HS-27A (cell line): ENCODE measurements at regions not wholly inside any gene's neighbourhood (a gene's known extent, or its start where the extent isn't known, plus 50 kb on each side); places are given as distances from the start of the nearest gene placed in this dataset.

Experiments used
- DNase-seq: peaks from one replicate; pipeline ENCODE4 v3.0.0-alpha.2; 2012; ENCODE audit warnings: low read depth, missing footprints

DNA sequence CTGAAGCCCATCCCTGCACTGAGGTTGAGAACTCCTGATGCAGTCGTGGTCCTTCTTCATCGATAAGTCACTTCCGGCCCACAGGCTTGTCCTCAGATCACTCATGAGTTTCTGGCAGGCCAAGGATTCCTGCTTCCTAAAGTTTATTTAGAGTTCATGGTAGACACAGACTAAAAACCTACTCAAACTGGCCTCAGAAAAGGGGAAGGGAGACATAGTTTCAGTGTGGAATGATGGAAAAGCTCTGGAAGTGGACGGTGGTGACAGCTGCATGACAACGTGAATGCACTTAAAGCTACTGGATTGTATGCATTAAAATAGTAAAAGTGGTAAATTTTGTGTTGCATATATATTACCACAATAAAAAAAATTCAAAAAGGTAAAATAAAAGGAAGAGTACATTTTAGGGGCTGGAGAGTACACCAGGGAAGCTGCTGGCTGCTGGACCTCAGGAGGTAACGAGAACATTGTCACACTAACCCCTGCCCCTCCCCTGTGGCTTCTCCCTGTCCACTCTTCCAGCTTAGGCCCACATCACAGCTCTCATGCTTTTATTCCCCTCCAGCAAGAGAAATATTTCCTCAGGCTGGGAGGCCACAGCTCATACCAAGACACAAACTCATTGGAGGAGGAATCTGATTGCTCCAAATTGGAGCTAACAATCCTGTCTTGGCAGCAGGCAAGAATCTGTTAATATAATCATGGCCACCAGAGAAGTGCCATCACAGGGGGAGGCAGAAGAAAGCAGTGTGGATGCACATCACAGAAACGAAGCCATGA lies 741.0 kb downstream of the UQCRFS1 start:
- no peak for DNase-seq

GRCh38 chr19:28469544-28469943 lies 743.4 kb downstream of the UQCRFS1 start:
- DNase-seq = no peak

GRCh38 chr19:28468701-28469459 lies 744.1 kb downstream of the UQCRFS1 start:
- no peak for DNase-seq

DNA sequence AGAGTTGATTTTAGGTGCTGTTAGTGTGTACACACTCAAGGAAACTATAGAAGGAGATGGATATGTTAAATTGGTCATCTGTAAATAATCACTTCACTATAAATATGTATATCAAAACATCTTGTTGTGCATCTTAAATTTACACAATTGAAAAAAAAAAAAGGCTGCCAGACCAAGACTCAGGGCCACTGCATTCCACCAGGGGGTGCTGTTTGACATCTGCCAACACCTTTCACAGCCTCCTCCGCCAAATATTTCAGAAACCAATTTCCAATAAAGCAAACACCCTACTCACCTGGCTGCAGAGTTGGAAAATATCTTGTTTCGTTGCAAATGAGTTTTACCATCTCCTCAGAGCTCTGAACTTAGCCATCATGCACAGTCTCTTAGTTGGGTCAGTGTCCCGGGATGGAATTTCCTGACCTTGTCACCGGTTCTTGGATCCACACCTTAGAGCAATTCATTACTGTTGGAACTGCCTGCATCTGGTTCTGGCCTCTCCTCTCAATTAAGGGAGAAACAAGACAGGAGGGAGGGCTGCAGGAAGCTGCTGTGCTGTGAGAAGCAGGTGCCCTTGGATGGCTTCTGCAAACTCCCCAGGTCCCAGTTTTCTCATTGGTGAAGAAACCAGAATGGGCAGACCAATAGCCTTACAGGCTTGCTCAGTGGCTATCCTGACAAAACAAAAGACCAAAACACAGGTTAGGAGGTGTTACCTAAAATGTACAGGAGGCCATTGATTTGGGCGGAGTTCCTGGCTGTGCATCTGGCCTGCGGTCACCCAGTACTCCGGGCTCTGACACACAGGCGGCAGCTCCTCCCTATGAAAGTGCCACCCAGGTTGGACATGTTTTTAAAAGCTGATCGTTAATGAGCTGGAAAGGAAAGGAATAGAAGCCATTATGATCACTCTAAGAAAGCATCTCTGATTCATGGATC lies 746.6 kb downstream of the UQCRFS1 start:
- peak; percentile 14 for DNase-seq

- DNase-seq = no peak
Observed at GRCh38 chr19:28465371-28466086, 747.4 kb downstream of the UQCRFS1 start.

DNA sequence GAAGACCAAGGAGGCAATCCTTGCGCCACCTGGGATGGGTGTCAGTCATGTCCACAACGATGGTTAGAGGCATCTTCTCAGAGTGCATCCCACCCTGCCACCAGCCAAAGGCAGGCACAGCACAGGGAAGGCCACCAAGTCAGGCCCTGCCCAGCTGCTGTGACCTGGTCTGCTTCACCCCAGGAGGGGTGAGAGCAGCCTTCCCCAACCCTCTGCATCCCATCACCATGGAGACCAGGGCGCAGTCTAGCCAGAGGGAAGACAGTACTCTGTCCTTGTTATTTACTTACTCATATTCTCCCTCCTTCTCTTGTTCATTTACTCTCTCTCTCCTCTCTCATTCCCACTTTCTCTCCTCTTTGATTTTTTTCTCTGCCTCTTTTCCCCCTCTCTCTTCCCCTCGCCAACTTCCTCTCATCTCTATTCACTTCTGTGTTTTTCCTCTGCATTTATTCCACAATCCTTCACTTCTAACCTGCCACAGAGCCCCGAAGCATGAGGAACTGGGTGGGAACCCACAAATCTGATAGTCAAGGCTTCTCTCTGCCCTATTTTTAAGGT lies 749.4 kb downstream of the UQCRFS1 start:
- DNase-seq = no peak

DNA sequence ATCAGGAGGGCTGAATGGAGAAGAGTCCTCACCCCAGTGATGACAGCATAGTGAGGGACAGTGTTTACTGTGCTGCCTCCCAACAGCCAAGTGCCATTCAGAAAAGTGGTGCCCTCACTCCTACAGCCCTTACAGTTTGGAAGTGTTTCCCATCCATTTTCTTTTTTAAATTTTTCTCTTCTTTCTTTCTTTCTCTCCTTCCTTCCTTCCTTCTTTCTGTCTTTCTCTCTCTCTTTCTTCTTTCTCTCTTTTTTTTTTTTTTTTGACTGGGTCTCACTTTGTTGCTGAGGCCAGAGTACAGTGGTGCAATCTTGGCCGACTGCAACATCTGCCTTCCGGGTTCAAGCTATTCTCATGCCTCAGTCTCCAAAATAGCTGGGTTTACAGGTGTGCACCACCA lies 755.3 kb downstream of the UQCRFS1 start:
- no peak for DNase-seq

DNA sequence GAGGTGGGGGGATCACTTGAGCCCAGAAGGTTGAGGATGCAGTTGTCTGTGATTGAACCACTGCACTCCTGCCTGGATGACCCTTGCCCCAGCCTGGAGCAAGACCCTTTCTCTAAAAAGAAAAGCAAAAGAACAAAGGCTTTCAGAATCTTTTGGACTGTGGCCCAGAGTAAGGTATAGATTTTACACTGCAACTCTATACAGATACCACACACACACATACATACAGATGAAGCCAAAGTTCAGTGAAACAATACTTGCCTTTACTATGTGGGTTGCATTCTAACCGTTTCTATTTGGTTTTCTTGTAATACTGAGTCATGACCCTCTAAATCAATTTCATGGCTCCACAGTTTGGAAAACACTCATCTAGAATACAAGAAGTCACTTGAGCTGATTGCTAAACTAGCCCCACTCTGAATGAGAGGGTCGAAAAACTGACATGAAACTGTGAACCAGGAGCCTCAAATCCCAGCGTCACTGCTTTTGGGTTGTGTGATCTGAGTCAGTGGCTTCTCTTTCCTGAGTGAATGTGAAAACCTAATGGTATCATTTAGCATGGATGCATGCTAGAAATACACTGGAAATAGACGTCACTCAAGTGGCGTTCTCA lies 756.1 kb downstream of the UQCRFS1 start:
- no peak for DNase-seq

DNA sequence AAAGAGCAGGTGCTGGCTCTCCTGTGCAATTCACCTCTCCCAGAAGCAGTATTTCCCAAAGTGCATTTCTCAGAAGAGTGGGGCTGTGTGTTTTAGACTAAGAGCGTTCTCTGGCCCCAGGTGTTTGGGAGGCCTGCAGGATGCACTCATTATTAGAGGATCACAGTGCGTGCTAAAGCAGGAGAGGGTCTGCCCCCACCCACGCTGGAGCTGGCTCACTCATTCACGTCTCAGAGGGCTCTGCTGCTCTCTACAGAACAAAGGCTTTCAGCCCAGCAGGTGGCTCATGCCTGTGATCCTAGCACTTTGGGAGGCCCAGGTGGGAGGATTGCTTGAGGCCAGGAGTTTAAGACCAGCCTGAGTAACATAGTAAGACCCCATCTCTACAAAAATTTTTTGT lies 756.7 kb downstream of the UQCRFS1 start:
- no peak for DNase-seq

DNA sequence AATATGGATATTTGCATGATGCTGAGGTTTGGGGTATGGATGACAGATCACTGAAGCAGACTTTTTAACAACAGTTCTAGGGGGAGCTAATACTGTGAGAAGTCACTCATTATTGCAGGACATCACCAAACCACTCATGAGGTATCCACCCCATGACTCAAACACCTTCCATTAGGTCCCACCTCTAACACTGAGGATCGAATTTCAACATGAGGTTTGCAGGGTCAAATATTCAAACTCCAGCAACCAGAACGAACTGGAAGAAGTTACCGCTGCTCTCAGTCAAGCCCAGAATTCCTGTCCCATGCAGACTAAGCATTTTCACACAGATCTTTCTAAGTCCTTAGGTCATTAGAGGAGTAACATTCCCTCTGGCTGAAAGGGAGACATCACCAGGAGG lies 758.9 kb downstream of the UQCRFS1 start:
- DNase-seq = no peak

- DNase-seq = no peak
Observed at GRCh38 chr19:28453420-28453819, 759.5 kb downstream of the UQCRFS1 start.

DNA sequence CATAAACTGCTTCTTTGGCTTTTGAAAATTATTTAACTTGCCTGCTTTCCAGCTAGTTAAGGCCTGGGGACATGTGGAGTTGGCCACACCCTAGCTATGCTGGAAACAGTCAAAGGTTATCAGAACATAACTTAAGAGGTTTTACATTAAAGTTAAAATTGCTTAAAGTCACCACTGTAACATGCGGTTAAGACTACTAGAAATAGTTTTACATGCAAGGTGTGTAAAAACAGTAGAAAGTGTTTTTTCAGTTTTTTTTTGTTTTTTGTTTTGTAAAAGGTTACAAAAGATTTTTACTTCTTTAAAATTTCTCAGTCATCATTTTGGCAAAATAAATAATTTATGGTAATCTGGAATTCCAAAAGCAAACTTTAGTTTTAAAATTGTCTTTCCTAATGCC lies 763.1 kb downstream of the UQCRFS1 start:
- no peak for DNase-seq

DNA sequence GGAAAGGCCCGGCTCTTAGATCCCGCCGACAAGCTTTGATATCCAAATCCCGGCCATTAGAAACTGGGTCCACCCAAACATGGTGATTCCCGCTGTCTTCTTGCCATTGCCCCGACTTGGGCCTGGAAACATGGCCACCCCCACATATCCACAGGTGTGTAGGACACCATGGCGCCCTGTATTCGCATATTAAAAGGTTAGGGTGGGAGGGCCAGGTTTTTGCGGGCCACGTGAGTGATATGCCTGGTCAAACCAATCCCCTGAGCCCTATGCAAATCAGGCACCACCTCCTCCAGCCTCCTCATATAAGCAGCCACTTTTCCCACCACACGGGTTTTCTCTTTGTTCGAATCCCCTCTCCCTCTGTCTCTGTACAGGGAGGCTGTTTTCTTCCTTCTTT lies 766.4 kb downstream of the UQCRFS1 start:
- no peak for DNase-seq

DNA sequence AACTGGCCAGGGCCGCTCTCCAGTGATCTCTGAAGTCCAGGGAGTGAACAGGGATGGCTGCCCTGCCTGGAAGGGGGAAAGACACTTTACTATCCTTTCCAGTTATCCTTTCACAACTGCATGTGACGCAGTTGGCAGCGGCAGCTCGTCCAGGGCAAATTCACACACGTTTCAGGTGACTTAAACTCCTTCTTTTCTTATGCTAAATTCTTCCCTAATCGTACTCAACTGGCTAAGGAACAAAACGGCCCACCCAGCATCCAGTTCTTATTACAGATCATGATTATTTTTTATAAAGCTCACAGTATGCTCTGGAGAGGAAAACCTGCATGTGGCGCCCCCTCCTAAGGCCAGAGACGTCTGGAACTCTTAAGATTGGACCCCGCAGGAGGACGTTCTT lies 767.1 kb downstream of the UQCRFS1 start:
- DNase-seq = no peak

DNA sequence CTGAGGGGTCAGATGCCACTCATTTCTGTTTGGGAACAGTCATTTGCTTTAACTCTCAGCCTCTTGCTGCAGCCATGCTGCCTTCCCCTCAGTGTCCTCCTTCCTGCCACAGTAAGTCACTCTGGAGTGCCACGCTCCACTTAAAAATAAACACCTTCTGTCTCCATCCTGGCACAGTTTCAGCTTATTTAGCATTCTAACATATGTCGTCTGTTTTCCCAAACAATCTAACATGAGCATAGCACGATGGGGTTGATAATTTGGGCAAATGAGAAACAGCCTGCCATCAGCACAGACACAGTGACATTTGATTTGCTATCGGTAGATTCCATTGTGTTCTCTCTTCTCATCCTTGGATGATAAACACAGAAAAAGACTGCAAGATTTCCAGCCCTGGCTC lies 768.6 kb downstream of the UQCRFS1 start:
- no peak for DNase-seq

DNA sequence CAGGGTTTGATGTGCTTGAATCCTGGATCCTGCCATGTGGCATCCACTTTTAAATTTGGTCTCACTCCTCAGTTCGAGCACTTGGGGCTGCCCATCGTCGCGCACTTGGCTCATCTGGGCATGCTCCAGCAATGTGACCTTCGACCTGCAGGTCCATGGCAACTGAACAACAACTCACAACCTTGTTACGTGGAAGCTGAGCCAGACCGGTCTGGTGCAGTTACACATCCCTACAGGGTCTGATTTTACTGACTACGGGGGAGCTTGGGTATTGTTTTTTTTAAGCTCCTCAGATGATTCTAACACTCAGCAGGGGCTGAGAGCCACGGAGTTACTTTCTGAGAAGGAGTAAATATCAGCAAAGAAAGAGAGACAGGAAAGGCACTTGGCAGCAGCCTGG lies 769.6 kb downstream of the UQCRFS1 start:
- DNase-seq = no peak

GRCh38 chr19:28437390-28438346 lies 775.3 kb downstream of the UQCRFS1 start:
- no peak for DNase-seq

DNA sequence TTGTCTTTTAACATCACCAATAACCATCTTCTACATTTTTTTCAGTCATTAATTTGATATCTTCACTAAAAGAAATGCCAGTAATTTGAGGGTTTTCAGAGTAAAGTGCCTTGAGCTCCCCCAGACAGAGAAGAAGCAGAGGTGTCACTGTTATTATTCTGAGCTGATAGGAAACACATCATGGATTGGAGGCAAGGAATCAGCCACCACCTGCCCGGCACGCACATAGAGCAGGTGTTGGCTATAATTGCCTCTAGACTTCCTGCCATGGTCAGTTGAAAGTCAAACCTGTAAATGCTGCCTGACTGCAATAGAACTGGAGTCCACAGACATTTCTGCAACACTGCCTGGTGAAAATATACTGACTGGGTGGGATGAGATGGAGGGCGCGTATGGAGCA lies 776.6 kb downstream of the UQCRFS1 start:
- DNase-seq = no peak

DNA sequence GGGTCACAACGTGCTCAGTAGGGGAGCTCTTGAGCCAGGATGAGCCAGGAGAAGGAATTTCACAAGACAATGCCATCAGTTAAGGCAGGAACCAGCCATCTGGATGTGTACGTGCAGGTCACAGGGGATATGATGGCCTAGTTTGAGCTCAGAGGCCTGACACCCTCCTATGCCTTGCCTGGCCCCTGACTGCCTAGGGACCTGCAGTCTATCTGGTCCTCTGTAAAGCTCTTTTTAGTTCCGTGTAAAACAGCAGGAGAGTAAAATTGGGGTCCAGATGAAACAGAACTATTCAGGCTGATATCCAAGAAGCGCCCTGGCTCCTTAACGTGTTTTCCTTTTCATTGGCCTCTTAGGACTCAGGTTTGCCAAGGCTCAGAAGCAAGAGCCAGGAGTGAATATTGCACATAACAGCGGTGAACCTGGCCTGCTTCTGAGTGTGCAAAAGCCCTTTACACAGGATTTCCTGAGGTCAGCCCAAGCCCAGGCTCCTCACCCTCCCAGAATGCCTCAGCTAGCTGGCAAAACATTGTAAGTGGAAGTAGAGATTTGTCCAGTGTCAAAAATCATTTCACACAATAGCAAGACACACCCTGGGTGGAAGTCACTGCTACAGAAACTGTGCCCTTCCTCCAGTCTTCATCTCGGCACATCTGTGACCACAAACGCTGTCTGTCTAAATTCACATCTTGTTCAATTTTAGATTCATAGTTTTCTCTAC lies 777.2 kb downstream of the UQCRFS1 start:
- DNase-seq = no peak
